AG09309 (cell line): ENCODE measurements at regions not wholly inside any gene's neighbourhood (a gene's known extent, or its start where the extent isn't known, plus 50 kb on each side); places are given as distances from the start of the nearest gene placed in this dataset.

ENCODE experiments used
- DNase-seq: peaks from one replicate; pipeline ENCODE4 v3.0.0-alpha.2; 2010; ENCODE audit warnings: low read depth
- H3K4me3 ChIP-seq: 2 replicates; pipeline ENCODE4 v1.5.1; 2011; ENCODE audit warnings: mild to moderate bottlenecking, low read depth, low read length, moderate library complexity; ENCODE audit not compliant: control insufficient read depth
- TF ChIP-seq, protein P1 (sequence below): IDR thresholded peaks from 2 replicates; pipeline ENCODE4 v1.5.1; 2011; ENCODE audit warnings: mild to moderate bottlenecking, low read depth, low read length, inconsistent platforms; ENCODE audit not compliant: insufficient read depth, control insufficient read depth; ENCODE audit errors: missing control alignments

DNA sequence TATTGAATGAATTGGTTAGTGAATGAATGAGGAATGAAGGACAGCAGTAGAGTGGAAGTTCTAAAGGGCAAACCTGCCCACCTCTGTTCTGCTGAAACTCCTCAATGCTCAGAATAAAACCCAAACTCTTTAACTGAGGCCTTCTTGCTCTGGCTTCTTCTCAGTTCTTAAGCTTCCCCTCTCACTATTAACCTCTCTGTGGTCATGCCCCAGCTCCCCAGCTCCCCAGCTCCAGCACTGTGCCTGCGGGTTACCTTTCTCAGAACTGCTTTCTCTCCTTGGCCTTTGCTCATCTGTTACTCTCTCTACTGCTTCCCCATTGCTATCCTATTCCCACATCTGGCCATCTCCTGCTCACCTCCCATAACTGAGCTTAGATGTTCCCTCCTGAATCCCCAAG, 137.4 kb downstream of the NXPE2 start:
- DNase-seq: no peak
- H3K4me3 ChIP-seq: no peak overlapping the region
- TF ChIP-seq, protein P1, sequence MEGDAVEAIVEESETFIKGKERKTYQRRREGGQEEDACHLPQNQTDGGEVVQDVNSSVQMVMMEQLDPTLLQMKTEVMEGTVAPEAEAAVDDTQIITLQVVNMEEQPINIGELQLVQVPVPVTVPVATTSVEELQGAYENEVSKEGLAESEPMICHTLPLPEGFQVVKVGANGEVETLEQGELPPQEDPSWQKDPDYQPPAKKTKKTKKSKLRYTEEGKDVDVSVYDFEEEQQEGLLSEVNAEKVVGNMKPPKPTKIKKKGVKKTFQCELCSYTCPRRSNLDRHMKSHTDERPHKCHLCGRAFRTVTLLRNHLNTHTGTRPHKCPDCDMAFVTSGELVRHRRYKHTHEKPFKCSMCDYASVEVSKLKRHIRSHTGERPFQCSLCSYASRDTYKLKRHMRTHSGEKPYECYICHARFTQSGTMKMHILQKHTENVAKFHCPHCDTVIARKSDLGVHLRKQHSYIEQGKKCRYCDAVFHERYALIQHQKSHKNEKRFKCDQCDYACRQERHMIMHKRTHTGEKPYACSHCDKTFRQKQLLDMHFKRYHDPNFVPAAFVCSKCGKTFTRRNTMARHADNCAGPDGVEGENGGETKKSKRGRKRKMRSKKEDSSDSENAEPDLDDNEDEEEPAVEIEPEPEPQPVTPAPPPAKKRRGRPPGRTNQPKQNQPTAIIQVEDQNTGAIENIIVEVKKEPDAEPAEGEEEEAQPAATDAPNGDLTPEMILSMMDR: no peak

DNA sequence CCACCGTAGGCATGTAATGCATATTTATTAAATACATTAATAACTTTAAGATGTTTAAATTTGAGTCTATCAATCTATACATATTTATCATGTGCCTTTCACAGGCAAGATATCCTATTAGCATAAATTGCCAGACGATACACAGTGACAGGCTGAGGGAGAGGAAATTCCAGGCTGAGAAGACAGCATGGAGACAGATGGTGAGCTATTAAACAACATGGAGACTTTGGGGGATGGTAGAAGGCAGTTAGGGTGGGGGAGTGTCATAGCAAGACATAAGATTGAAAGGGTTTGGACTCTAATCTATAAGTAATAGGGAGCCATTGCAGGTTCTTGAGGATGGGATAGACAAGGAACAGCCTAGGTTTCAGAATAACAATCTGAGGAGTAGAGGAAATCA, 138.5 kb downstream of the NXPE2 start:
- no peak for DNase-seq
- TF ChIP-seq, protein P1: no peak
- no peak overlapping the region for H3K4me3 ChIP-seq

DNA sequence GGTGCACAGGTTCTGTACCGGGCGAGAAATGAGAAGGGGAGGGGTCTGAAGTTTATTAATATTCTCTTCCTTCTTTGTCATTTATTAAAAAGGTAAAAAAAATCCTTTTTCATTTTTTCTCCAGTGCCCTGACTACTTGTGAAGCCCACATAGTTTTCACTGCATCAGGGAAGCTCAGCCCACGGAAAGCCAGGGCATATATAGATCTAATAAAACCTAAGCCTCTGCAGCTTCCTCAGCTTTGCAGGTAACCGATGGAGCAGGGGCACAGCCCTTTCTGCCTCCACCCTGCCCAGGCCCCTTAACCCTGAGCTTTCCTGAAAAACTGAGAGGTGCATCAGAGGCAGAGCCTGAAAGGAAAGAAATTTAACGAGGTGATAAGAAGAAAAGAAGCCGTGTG, 140.1 kb downstream of the NXPE2 start:
- DNase-seq: no peak
- TF ChIP-seq, protein P1: no peak
- H3K4me3 ChIP-seq: no peak overlapping the region

DNA sequence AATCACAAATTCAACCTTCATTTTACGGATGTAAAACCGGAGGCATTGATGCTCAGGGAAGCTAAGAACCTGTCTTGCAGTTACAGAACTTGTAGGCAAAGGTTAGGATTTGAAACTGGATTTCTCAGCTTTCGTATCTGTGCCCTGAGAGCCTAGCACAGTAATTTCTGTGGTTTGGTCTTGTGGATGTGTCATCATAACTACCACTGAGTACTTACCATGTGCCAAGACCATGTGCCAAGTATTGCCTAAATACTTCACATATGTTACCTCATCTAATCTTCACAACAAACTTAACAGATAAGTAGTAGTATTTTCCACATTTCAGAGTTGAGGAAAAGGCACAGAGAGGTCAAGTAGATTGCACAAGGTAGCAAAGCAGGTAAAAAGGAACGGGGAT, 140.7 kb downstream of the NXPE2 start:
- TF ChIP-seq, protein P1: no peak
- no peak overlapping the region for H3K4me3 ChIP-seq
- DNase-seq: no peak

DNA sequence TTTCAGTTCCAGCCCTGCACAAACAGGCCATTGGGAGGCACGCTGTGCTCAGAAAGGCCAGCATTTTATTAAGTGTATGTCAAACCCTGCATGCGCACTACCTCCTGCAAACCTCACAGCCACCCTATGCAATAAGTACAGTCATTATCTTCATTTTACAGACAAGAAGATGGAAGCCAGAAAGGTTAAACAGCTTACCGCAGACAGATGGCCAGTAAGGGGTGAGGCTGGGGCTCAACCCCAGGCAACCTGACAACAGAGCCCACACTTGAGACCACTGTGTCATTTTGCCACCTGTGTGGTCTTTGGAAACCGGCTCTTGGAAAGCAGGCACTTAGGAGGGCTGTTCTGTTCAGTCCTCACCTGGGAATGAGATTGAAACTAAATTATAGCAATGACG, 142.3 kb downstream of the NXPE2 start:
- no peak for DNase-seq
- no peak overlapping the region for H3K4me3 ChIP-seq
- TF ChIP-seq, protein P1: no peak

DNA sequence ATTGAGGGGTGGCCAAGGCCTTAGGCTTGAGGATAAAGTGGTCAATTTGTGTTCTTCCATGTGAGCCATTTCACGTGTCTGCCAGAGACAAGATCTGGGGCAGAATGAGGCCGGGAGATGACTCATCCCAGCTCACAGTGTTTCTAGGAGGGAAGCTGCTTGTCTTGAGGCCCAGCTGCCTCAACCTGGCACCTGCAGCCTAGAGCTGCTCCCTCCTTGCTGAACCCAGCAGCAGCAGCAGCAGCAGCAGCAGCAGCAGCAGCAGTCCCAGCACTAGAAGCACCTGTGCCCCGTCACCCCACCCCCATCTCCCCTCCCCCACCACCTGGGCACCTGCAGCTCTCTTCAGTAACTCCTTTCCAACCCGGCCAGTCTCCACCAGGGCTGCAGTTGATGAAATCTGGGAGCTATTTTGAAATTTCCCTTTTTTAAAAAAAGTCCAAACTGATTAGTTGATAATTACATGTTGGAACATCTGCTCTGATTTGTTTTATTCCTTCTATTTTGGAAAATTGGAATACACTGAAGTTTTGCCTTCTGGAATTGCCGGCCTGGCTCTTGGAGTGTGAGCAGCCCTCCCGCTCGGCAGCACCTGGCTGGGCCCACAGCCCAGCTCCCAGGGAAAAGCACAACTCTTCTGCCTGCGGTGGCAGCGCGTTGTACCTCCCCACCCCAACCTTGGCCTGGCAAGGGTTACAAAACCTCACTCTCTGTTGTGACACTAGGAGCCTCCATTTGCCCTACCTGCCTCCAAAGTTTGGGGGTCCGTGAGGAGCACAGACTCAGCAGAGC, 143.5 kb downstream of the NXPE2 start:
- DNase-seq: no peak
- no peak overlapping the region for H3K4me3 ChIP-seq
- TF ChIP-seq, protein P1: no peak
